ENCODE measurements at regions not wholly inside any gene's neighbourhood (a gene's known extent, or its start where the extent isn't known, plus 50 kb on each side); places are given as distances from the start of the nearest gene placed in this dataset.

- intact Hi-C loops (cut with DNase I; ENCODE audit: low total_unique reads): no loop called here
- Histone ChIP-seq H3K36me3 (ENCODE audit: low read depth, missing control alignments) (no peaks in the 10 kb centered on the region), H3K27ac (no peak overlapping the region), H3K9me3 (no peaks in the 10 kb centered on the region), H3K27me3 (no peaks in the 10 kb centered on the region), H3K4me1 (no peaks in the 10 kb centered on the region), H3K4me3 (no peak overlapping the region)
- DNase-seq: no peak
- 75 to 83% methylated on average over 3 of the region's 3 CpGs for WGBS, 2 donors
- TF ChIP-seq POLR2A (IDR thresholded peaks at IDR 0.05) (no peak), CTCF (IDR thresholded peaks at IDR 0.05) (no peak)
Measured at GRCh38 chr9:12163723-12164458, 529.3 kb upstream of the TYRP1 start.

GRCh38 chr9:12166518-12166917 is 526.7 kb upstream of the TYRP1 start:
- no peaks in the 10 kb centered on the region for H3K36me3 ChIP-seq (ENCODE audit: low read depth, missing control alignments)
- intact Hi-C loops (cut with DNase I; ENCODE audit: low total_unique reads): no loop called here
- no peak overlapping the region for H3K27ac ChIP-seq
- no peak overlapping the region for H3K4me3 ChIP-seq
- no peaks in the 10 kb centered on the region for H3K4me1 ChIP-seq
- no peak for DNase-seq
- H3K27me3 ChIP-seq: no peaks in the 10 kb centered on the region
- TF ChIP-seq POLR2A (IDR thresholded peaks at IDR 0.05) (no peak), CTCF (IDR thresholded peaks at IDR 0.05) (no peak)
- WGBS, 2 donors: 71 to 92% methylated on average over 2 of the region's 2 CpGs
- H3K9me3 ChIP-seq: no peaks in the 10 kb centered on the region

GRCh38 chr9:12170456-12170855 is 522.7 kb upstream of the TYRP1 start:
- 73 to 91% methylated on average over 1 of the region's 1 CpG for WGBS, 2 donors
- no peaks in the 10 kb centered on the region for H3K36me3 ChIP-seq (ENCODE audit: low read depth, missing control alignments)
- no peak for DNase-seq
- TF ChIP-seq CTCF (IDR thresholded peaks at IDR 0.05): no peak
- TF ChIP-seq POLR2A (IDR thresholded peaks at IDR 0.05): no peak
- no peak overlapping the region for H3K4me3 ChIP-seq
- intact Hi-C loops (cut with DNase I; ENCODE audit: low total_unique reads): no loop called here
- H3K27ac ChIP-seq: no peak overlapping the region
- H3K4me1 ChIP-seq: no peaks in the 10 kb centered on the region
- H3K9me3 ChIP-seq: no peaks in the 10 kb centered on the region
- no peaks in the 10 kb centered on the region for H3K27me3 ChIP-seq

DNA sequence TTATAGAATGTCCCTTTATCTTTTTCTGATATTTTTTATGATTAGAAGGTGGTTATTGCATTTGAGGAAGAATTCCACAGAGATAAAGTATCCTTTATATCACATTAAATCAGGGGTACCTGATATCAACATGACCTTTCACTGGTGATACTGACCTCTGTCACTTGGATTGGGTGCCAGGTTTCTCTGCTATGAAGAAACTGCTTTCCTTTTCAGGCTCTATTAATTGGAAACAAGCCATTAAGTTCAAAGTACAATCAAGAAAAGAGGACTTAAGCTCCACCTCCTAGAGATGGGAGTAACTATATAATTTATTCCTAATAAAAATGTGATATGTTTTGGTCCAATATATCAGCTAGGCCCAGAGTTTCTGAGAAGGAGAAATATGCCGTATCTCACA is 514.6 kb upstream of the TYRP1 start:
- intact Hi-C loops (cut with DNase I; ENCODE audit: low total_unique reads): no loop called here
- no peak for DNase-seq
- 89 to 95% methylated on average over 1 of the region's 1 CpG for WGBS, 2 donors
- TF ChIP-seq CTCF (IDR thresholded peaks at IDR 0.05) (no peak), POLR2A (IDR thresholded peaks at IDR 0.05) (no peak)
- Histone ChIP-seq H3K9me3 (no peaks in the 10 kb centered on the region), H3K27ac (no peak overlapping the region), H3K27me3 (no peaks in the 10 kb centered on the region), H3K4me3 (no peak overlapping the region), H3K36me3 (ENCODE audit: low read depth, missing control alignments) (no peaks in the 10 kb centered on the region), H3K4me1 (no peaks in the 10 kb centered on the region)

GRCh38 chr9:12182806-12183205 is 510.4 kb upstream of the TYRP1 start:
- Histone ChIP-seq H3K9me3 (no peaks in the 10 kb centered on the region), H3K27me3 (no peaks in the 10 kb centered on the region), H3K36me3 (ENCODE audit: low read depth, missing control alignments) (no peaks in the 10 kb centered on the region), H3K27ac (no peak overlapping the region), H3K4me3 (no peak overlapping the region), H3K4me1 (no peaks in the 10 kb centered on the region)
- intact Hi-C loops (cut with DNase I; ENCODE audit: low total_unique reads): no loop called here
- WGBS, 2 donors: 92 to 100% methylated on average over 1 of the region's 1 CpG
- no peak for DNase-seq
- TF ChIP-seq CTCF (IDR thresholded peaks at IDR 0.05) (no peak), POLR2A (IDR thresholded peaks at IDR 0.05) (no peak)
